ENCODE measurements at regions not wholly inside any gene's neighbourhood (a gene's known extent, or its start where the extent isn't known, plus 50 kb on each side); places are given as distances from the start of the nearest gene placed in this dataset.

DNA sequence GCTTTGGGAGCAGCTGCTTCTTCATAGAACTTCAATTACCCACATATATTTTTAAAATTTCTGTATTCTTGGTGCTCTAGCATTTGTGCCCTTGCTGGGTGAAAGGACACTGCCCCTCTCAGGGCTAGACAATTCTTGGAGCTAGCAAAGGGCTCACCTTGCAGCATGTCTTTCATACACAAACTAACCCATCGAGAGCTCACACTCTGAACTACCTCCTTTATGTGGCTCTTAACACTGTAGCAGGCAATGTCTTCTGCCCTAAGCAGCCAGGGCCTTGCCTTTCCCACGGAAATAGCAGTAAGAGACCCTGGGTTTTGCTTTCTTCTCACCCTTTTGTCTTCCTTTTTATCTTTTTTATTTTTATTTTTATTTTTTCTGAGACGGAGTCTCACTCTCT is 234.0 kb downstream of the ACTR3 start:
- TF ChIP-seq, protein P1, sequence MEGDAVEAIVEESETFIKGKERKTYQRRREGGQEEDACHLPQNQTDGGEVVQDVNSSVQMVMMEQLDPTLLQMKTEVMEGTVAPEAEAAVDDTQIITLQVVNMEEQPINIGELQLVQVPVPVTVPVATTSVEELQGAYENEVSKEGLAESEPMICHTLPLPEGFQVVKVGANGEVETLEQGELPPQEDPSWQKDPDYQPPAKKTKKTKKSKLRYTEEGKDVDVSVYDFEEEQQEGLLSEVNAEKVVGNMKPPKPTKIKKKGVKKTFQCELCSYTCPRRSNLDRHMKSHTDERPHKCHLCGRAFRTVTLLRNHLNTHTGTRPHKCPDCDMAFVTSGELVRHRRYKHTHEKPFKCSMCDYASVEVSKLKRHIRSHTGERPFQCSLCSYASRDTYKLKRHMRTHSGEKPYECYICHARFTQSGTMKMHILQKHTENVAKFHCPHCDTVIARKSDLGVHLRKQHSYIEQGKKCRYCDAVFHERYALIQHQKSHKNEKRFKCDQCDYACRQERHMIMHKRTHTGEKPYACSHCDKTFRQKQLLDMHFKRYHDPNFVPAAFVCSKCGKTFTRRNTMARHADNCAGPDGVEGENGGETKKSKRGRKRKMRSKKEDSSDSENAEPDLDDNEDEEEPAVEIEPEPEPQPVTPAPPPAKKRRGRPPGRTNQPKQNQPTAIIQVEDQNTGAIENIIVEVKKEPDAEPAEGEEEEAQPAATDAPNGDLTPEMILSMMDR (IDR thresholded peaks at IDR 0.05; ENCODE audit: insufficient read depth, low read length), result no peak
- no peak for TF ChIP-seq POLR2AphosphoS5 (IDR thresholded peaks at IDR 0.05; ENCODE audit: low read depth)
